ENCODE measurements at regions not wholly inside any gene's neighbourhood (a gene's known extent, or its start where the extent isn't known, plus 50 kb on each side); places are given as distances from the start of the nearest gene placed in this dataset.

DNA sequence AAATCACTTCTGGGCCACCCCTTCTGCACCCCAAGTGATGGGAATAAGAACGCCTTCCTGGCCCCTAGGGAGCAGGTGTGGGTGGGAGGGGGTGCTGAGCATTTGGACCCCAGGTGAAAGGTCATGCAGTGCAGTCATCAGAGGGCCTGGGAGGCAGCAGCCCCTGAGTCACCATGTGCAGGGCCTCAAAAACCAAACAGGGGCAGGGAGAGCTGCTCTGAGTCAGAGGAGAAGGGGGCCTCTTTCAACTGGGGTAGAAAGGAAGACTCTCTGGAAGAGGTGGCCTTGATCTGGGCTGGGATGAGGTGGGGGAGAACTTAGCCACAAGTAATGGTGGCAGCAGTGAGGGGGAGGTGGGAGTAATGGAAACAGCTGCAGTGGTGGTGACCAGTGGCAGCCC lies 164.3 kb downstream of the BUB3 start:
- no peak overlapping the region for H2AFZ ChIP-seq (ENCODE audit: control insufficient read depth, low read length)
- no peaks in the 10 kb centered on the region for H3K9me3 ChIP-seq (ENCODE audit: control insufficient read depth, low read depth, low read length)
- TF ChIP-seq EZH2 (IDR thresholded peaks at IDR 0.05; ENCODE audit: low read length) = no peak
- TF ChIP-seq, protein P1, sequence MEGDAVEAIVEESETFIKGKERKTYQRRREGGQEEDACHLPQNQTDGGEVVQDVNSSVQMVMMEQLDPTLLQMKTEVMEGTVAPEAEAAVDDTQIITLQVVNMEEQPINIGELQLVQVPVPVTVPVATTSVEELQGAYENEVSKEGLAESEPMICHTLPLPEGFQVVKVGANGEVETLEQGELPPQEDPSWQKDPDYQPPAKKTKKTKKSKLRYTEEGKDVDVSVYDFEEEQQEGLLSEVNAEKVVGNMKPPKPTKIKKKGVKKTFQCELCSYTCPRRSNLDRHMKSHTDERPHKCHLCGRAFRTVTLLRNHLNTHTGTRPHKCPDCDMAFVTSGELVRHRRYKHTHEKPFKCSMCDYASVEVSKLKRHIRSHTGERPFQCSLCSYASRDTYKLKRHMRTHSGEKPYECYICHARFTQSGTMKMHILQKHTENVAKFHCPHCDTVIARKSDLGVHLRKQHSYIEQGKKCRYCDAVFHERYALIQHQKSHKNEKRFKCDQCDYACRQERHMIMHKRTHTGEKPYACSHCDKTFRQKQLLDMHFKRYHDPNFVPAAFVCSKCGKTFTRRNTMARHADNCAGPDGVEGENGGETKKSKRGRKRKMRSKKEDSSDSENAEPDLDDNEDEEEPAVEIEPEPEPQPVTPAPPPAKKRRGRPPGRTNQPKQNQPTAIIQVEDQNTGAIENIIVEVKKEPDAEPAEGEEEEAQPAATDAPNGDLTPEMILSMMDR (optimal IDR thresholded peaks at IDR 0.05 in 1 of 3, IDR thresholded peaks at IDR 0.05 in 1 of 3, conservative IDR thresholded peaks at IDR 0.05 in 1 of 3; ENCODE audit: extremely low read depth in 1 of 3, insufficient read depth in 2 of 3, low read length in 3 of 3) = no peak
- H3K9me1 ChIP-seq (ENCODE audit: control insufficient read depth, extremely low read depth, insufficient read depth, low read length) = no peaks in the 10 kb centered on the region
- no peak overlapping the region for H3K9ac ChIP-seq (ENCODE audit: control insufficient read depth, extremely low read depth, insufficient read depth, low read length)
- FAIRE-seq (no peak), DNase-seq (ENCODE audit: low read depth, low spot score) (no peak)
- H4K20me1 ChIP-seq (ENCODE audit: control insufficient read depth, extremely low read depth, insufficient read depth, low read length) = no peaks in the 10 kb centered on the region
- H3K27ac ChIP-seq (ENCODE audit: control insufficient read depth, insufficient read depth, low read length) = no peak overlapping the region
- no peak overlapping the region for H3K4me2 ChIP-seq (ENCODE audit: control insufficient read depth, extremely low read depth, insufficient read depth, low read depth, low read length)
- dilution Hi-C loops (cut with MboI; ENCODE audit: extremely low pct_ligation_motif_present, low sequenced_read_pairs) = no loop called here
- H3K36me3 ChIP-seq (ENCODE audit: control insufficient read depth in 2 of 2, extremely low read depth in 1 of 2, insufficient read depth in 2 of 2, low read length in 2 of 2) = no peaks in the 10 kb centered on the region
- H3K27me3 ChIP-seq (ENCODE audit: control insufficient read depth, extremely low read depth, insufficient read depth, low read length) = no peaks in the 10 kb centered on the region
- H3K79me2 ChIP-seq (ENCODE audit: control insufficient read depth, insufficient read depth, low read length) = no peaks in the 10 kb centered on the region
- H3K4me3 ChIP-seq (ENCODE audit: control insufficient read depth in 2 of 3, extremely low read depth in 1 of 3, insufficient read depth in 2 of 3, low read depth in 1 of 3, low read length in 3 of 3) = no peak overlapping the region
- no peaks in the 10 kb centered on the region for H3K4me1 ChIP-seq (ENCODE audit: control insufficient read depth, extremely low read depth, insufficient read depth, low read length)

DNA sequence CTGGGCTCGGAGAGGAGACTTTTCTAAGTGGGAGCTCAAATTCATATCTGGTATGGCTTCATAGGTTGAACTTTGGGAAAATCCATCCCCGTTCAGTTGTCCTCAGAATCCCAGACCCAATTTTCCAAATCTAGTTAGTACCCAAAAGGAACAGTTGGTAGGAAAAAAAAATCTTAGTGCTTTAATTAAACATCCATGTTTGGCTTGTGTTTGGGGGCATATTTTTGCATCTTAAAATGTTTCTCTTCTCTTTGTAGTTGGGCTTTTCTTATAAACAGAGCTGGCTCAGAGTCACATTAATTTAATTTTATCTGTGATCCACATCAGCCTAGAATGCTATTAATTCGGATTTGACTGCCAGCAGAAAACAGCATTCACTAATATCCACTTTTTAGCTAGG lies 165.9 kb downstream of the BUB3 start:
- Histone ChIP-seq H3K4me2 (ENCODE audit: control insufficient read depth, extremely low read depth, insufficient read depth, low read depth, low read length) (no peak overlapping the region), H3K36me3 (ENCODE audit: control insufficient read depth in 2 of 2, extremely low read depth in 1 of 2, insufficient read depth in 2 of 2, low read length in 2 of 2) (no peaks in the 10 kb centered on the region), H3K9me3 (ENCODE audit: control insufficient read depth, low read depth, low read length) (no peaks in the 10 kb centered on the region), H2AFZ (ENCODE audit: control insufficient read depth, low read length) (no peak overlapping the region), H3K27ac (ENCODE audit: control insufficient read depth, insufficient read depth, low read length) (no peak overlapping the region), H4K20me1 (ENCODE audit: control insufficient read depth, extremely low read depth, insufficient read depth, low read length) (no peaks in the 10 kb centered on the region), H3K79me2 (ENCODE audit: control insufficient read depth, insufficient read depth, low read length) (no peaks in the 10 kb centered on the region), H3K9ac (ENCODE audit: control insufficient read depth, extremely low read depth, insufficient read depth, low read length) (no peak overlapping the region), H3K9me1 (ENCODE audit: control insufficient read depth, extremely low read depth, insufficient read depth, low read length) (no peaks in the 10 kb centered on the region), H3K4me3 (ENCODE audit: control insufficient read depth in 2 of 3, extremely low read depth in 1 of 3, insufficient read depth in 2 of 3, low read depth in 1 of 3, low read length in 3 of 3) (no peak overlapping the region), H3K27me3 (ENCODE audit: control insufficient read depth, extremely low read depth, insufficient read depth, low read length) (no peaks in the 10 kb centered on the region), H3K4me1 (ENCODE audit: control insufficient read depth, extremely low read depth, insufficient read depth, low read length) (no peaks in the 10 kb centered on the region)
- TF ChIP-seq, protein P1 (optimal IDR thresholded peaks at IDR 0.05 in 1 of 3, IDR thresholded peaks at IDR 0.05 in 1 of 3, conservative IDR thresholded peaks at IDR 0.05 in 1 of 3; ENCODE audit: extremely low read depth in 1 of 3, insufficient read depth in 2 of 3, low read length in 3 of 3) = no peak
- no peak for TF ChIP-seq EZH2 (IDR thresholded peaks at IDR 0.05; ENCODE audit: low read length)
- dilution Hi-C loops (cut with MboI; ENCODE audit: extremely low pct_ligation_motif_present, low sequenced_read_pairs) = no loop called here
- DNase-seq (ENCODE audit: low read depth, low spot score) = no peak
- no peak for FAIRE-seq
